ENCODE measurements at regions not wholly inside any gene's neighbourhood (a gene's known extent, or its start where the extent isn't known, plus 50 kb on each side); places are given as distances from the start of the nearest gene placed in this dataset.

- TF ChIP-seq CTCF (IDR thresholded peaks at IDR 0.05) (no peak), POLR2AphosphoS5 (IDR thresholded peaks at IDR 0.05; ENCODE audit: insufficient read depth in 1 of 2, low read depth in 1 of 2) (no peak), POLR2A (IDR thresholded peaks at IDR 0.05) (no peak)
These were observed 315.6 kb downstream of the CETN3 start for GRCh38 chr5:90093751-90094485.
